ENCODE measurements at regions not wholly inside any gene's neighbourhood (a gene's known extent, or its start where the extent isn't known, plus 50 kb on each side); places are given as distances from the start of the nearest gene placed in this dataset.

GRCh38 chr3:116961106-116961505 lies 251.5 kb downstream of the TUSC7 start:
- H3K4me3 ChIP-seq = no peak overlapping the region
- no peak for TF ChIP-seq CTCF (IDR thresholded peaks at IDR 0.05)
- no peak for DNase-seq (ENCODE audit: low spot score)
- H3K27ac ChIP-seq = no peak overlapping the region

- no peak for TF ChIP-seq CTCF (IDR thresholded peaks at IDR 0.05)
- H3K27ac ChIP-seq = no peak overlapping the region
- DNase-seq (ENCODE audit: low spot score) = no peak
- H3K4me3 ChIP-seq = no peak overlapping the region
These were observed 254.2 kb downstream of the TUSC7 start for GRCh38 chr3:116963802-116964201.

DNA sequence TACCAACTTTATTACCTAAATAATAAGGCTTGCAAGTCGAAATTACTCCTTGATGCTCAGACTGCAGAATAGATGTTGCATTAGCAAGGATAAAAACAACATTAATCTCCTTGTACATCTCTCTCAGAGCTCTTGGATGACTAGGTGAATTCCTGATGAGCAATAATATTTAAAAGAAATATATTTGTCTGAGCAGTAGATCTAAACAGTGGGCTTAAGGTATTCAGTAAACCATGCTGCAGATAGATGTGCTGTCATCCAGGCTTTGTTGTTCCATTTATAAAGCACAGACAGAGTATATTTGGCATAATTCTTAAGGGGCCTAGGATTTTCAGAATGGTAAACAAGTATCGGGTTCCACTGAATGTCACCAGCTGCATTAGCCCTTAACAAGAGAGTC lies 257.1 kb downstream of the TUSC7 start:
- Histone ChIP-seq H3K27ac (no peak overlapping the region), H3K4me3 (no peak overlapping the region)
- no peak for DNase-seq (ENCODE audit: low spot score)
- no peak for TF ChIP-seq CTCF (IDR thresholded peaks at IDR 0.05)

DNA sequence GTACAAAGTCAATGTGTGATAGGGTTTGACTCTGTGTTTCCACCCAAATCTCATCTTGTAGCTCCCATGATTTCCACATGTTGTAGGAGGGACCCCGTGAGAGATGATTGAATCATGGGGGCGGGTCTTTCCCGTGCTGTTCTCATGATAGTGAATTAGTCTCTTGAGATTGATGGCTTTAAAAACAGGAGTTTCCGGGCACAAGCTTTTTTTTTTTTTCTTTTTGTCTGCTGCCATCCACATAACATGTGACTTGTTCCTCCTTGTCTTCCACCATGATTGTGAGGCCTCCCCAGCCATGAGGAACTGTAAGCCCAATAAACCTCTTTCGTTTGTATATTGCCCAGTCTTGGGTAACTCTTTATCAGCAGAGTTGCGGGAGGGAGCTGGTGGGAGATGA lies 259.6 kb downstream of the TUSC7 start:
- no peak for DNase-seq (ENCODE audit: low spot score)
- no peak for TF ChIP-seq CTCF (IDR thresholded peaks at IDR 0.05)
- Histone ChIP-seq H3K27ac (no peak overlapping the region), H3K4me3 (no peak overlapping the region)

DNA sequence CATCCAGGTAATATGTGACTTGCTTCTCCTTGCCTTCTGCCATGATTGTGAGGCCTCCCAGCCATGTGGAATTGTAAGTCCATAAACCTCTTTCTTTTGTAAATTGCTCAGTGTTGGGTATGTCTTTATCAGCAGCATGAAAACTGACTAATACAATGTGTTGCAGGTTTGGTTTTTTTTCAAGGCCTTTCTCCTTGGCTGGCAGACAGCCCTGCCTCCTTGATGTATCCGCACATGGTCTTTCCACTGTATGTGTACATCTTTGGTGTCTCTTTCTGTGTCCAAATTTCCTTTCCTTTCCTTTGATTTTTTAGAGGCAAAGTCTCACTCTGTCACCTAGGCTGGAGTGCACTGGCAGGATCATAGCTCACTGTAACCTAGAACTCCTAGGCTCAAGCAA lies 260.1 kb downstream of the TUSC7 start:
- TF ChIP-seq CTCF (IDR thresholded peaks at IDR 0.05) = no peak
- no peak overlapping the region for H3K4me3 ChIP-seq
- DNase-seq (ENCODE audit: low spot score) = no peak
- H3K27ac ChIP-seq = no peak overlapping the region

DNA sequence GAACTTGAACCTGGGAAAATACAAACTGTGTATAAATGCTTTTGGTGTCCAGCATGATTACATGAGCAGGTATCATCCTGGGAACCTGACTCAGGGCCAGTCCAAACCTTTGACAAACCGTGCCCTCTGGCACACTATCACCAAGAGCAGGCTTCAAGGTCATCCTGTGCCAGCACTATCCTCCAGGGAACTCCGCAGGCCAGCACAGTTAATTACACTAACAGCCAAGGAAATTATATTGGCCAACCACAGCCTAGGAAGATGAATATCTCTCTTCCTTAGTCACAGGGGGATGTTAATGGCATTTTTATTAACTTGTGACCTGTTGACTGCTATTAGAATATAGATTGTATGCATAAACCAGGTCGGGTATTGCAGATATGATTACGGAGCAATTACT lies 262.0 kb downstream of the TUSC7 start:
- H3K4me3 ChIP-seq = no peak overlapping the region

GRCh38 chr3:116974702-116975101 lies 265.1 kb downstream of the TUSC7 start:
- DNase-seq (ENCODE audit: low spot score) = no peak
- no peak for TF ChIP-seq CTCF (IDR thresholded peaks at IDR 0.05)
- H3K27ac ChIP-seq = no peak overlapping the region
- no peak overlapping the region for H3K4me3 ChIP-seq

More for the DNA sequence above, 262.0 kb downstream of the TUSC7 start:
- no peak overlapping the region for H3K27ac ChIP-seq
- no peak for TF ChIP-seq CTCF (IDR thresholded peaks at IDR 0.05)
- DNase-seq (ENCODE audit: low spot score) = no peak

Measured in coronary artery (tissue), 2 donors.